Spleen (tissue), 11 donors: ENCODE measurements at regions not wholly inside any gene's neighbourhood (a gene's known extent, or its start where the extent isn't known, plus 50 kb on each side); places are given as distances from the start of the nearest gene placed in this dataset.

Experiments
- DNase-seq: peaks from one replicate; pipeline ENCODE4 v3.0.0-alpha.2; 2020
- H3K27ac ChIP-seq, 8 donors: fragments of 200-600 bp; sonication (generic) in 7 of 8; 1 replicate in 4 of 8; 2 replicates in 4 of 8; pipeline versions ENCODE4 v1.5.0 to v1.8.0; 2016 to 2021; ENCODE audit warnings: inconsistent platforms in 4 of 8, mild to moderate bottlenecking in 4 of 8, moderate library complexity in 1 of 8
- H3K27me3 ChIP-seq, 7 donors: fragments of 200-600 bp; sonication (generic) in 6 of 7; replicated peaks in 1 of 7; 1 replicate in 4 of 7; 2 replicates in 3 of 7; pipeline versions ENCODE4 v1.5.0 to v1.8.0; 2016 to 2021; ENCODE audit warnings: inconsistent platforms in 3 of 7, mild to moderate bottlenecking in 1 of 7
- H3K36me3 ChIP-seq, 6 donors: fragments of 200-600 bp; sonication (generic) in 5 of 6; 1 replicate in 4 of 6; 2 replicates in 2 of 6; pipeline versions ENCODE4 v1.5.0 to v1.8.0; 2016 to 2021; ENCODE audit warnings: inconsistent platforms in 2 of 6
- H3K4me1 ChIP-seq, 6 donors: fragments of 200-600 bp; sonication (generic) in 5 of 6; 1 replicate in 3 of 6; 2 replicates in 3 of 6; pipeline versions ENCODE4 v1.5.0 to v1.8.0; 2016 to 2021; ENCODE audit warnings: inconsistent platforms in 3 of 6
- H3K4me3 ChIP-seq, 8 donors: fragments of 200-600 bp; sonication (generic) in 7 of 8; 1 replicate in 4 of 8; 2 replicates in 4 of 8; pipeline versions ENCODE4 v1.5.0 to v1.8.0; 2016 to 2021; ENCODE audit warnings: inconsistent platforms in 4 of 8, mild to moderate bottlenecking in 4 of 8, moderate library complexity in 2 of 8
- H3K9me3 ChIP-seq, 8 donors: fragments of 200-600 bp; sonication (generic) in 7 of 8; 1 replicate in 4 of 8; 2 replicates in 4 of 8; pipeline versions ENCODE4 v1.5.0 to v1.8.0; 2016 to 2021; ENCODE audit warnings: inconsistent platforms in 4 of 8
- POLR2A ChIP-seq, 3 donors: fragments of 450-650 bp; IDR thresholded peaks; one replicate each; pipeline ENCODE4 v1.5.1; 2017; ENCODE audit warnings: antibody characterized with exemption in 3 of 3, mild to moderate bottlenecking in 1 of 3
- POLR2AphosphoS5 ChIP-seq, 3 donors: sonication (generic); formaldehyde crosslinking; IDR thresholded peaks; one replicate each; pipeline ENCODE4 v1.5.1; 2017; ENCODE audit warnings: antibody characterized with exemption in 3 of 3
- WGBS, 5 donors: extraction: QIAGEN DNeasy Blood & Tissue Kit in 3 of 5; methylation state at CpG; one replicate each; pipeline versions ENCODE4 v1.1.5 to v1.1.7; 2013 to 2018; 5-methylcytosine and 5-hydroxymethylcytosine counted together
- intact Hi-C: fragments of 100-400 bp; cut with DNase I; formaldehyde crosslinking; loops from one replicate; pipeline ENCODE4 v1.15.0; 2023; ENCODE audit warnings: low total_unique reads
- TF ChIP-seq, protein P1 (sequence below), 11 experiments: fragments of 200-600 bp in 7 of 11; fragments of 450-650 bp in 4 of 11; sonication (generic) in 4 of 11; IDR thresholded peaks in 8 of 11; conservative IDR thresholded peaks in 3 of 11; 1 replicate in 7 of 11; 2 replicates in 4 of 11; pipeline versions ENCODE4 v1.4.0 to v1.8.0; 2016 to 2021; ENCODE audit warnings: antibody characterized with exemption in 11 of 11, inconsistent platforms in 4 of 11, mild to moderate bottlenecking in 1 of 11
- donor health status: healthy with polysubstance abuse.
- donor health status: DM: no; HTN: no; CAD: no; lungs with moderate emphysema.
- donor health status: DM: no; HTN: no; CAD: no.
- donor health status: Bipolar disorder and iron deficiency.
- donor health status: healthy.
- donor health status: DM: no; HTN: no; CAD: no.
- donor health status: DM: yes; HTN: yes; CAD: no.

GRCh38 chr7:32677593-32677992, 182.3 kb downstream of the AVL9 start:
- H3K27ac ChIP-seq, result no peak overlapping the region

DNA sequence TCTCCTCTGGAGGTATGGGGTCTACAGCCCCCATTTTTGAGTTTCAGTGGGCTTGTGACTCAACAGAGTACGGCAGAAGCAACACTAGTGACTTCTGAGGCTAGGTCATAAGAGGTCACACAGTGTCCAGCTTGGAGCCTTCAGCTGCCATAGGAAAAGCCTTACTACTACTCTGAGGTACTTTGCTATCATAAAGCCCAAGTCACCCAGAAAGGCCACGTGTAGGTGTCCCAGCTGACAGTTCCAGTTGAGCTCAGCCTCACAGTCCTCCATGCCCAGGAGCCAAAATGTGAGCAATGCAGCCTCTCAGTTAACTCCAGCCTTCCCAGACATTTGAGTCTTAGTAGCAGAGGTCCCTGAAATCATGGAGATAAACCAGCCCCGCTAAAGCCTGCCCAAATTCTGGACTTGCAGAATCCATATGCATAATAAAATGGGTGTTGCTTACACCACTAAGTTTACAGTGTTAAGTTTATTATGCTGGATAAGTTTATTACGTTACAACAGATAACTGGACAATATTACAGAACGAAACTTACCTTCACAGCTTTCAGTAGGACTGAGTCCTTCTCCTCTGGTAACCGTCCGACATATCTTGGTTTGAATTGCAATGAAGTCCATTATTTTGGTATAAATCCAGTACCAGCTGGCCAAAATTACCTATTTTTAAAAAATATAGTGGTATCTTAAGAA, 181.1 kb downstream of the AVL9 start:
- Histone ChIP-seq H3K4me1 (no peaks in the 10 kb centered on the region), H3K9me3 (no peaks in the 10 kb centered on the region), H3K27me3 (no peaks in the 10 kb centered on the region), H3K27ac (no peak overlapping the region), H3K4me3 (no peak overlapping the region), H3K36me3 (peaks cover 0 to 8% (median 0%) of the 10 kb centered on the region in 6 donors)
- DNase-seq, result no peak
- TF ChIP-seq POLR2AphosphoS5 (IDR thresholded peaks at IDR 0.05) (no peak), POLR2A (IDR thresholded peaks at IDR 0.05) (no peak)
- TF ChIP-seq, protein P1, sequence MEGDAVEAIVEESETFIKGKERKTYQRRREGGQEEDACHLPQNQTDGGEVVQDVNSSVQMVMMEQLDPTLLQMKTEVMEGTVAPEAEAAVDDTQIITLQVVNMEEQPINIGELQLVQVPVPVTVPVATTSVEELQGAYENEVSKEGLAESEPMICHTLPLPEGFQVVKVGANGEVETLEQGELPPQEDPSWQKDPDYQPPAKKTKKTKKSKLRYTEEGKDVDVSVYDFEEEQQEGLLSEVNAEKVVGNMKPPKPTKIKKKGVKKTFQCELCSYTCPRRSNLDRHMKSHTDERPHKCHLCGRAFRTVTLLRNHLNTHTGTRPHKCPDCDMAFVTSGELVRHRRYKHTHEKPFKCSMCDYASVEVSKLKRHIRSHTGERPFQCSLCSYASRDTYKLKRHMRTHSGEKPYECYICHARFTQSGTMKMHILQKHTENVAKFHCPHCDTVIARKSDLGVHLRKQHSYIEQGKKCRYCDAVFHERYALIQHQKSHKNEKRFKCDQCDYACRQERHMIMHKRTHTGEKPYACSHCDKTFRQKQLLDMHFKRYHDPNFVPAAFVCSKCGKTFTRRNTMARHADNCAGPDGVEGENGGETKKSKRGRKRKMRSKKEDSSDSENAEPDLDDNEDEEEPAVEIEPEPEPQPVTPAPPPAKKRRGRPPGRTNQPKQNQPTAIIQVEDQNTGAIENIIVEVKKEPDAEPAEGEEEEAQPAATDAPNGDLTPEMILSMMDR (IDR thresholded peaks at IDR 0.05 in 8 of 11, conservative IDR thresholded peaks at IDR 0.05 in 3 of 11), result no peak
- intact Hi-C loops, result no loop called here
- WGBS, 5 donors, result 90 to 95% (median 94%) methylated on average over 7 of the region's 7 CpGs

More at GRCh38 chr7:32677593-32677992, 182.3 kb downstream of the AVL9 start:
- 67 to 93% (median 82%) methylated on average over 2 of the region's 2 CpGs for WGBS, 5 donors
- DNase-seq, result no peak
- no peaks in the 10 kb centered on the region for H3K9me3 ChIP-seq
- TF ChIP-seq, protein P1 (IDR thresholded peaks at IDR 0.05 in 8 of 11, conservative IDR thresholded peaks at IDR 0.05 in 3 of 11), result no peak
- no peak for TF ChIP-seq POLR2A (IDR thresholded peaks at IDR 0.05)
- no peak for TF ChIP-seq POLR2AphosphoS5 (IDR thresholded peaks at IDR 0.05)
- no peaks in the 10 kb centered on the region for H3K27me3 ChIP-seq
- H3K4me1 ChIP-seq, result no peaks in the 10 kb centered on the region
- no peak overlapping the region for H3K4me3 ChIP-seq
- intact Hi-C loops, result no loop called here
- peaks cover 0 to 8% (median 0%) of the 10 kb centered on the region in 6 donors for H3K36me3 ChIP-seq

GRCh38 chr7:32673275-32673983, 178.1 kb downstream of the AVL9 start:
- TF ChIP-seq, protein P1 (IDR thresholded peaks at IDR 0.05 in 8 of 11, conservative IDR thresholded peaks at IDR 0.05 in 3 of 11), result no peak
- no peak for TF ChIP-seq POLR2AphosphoS5 (IDR thresholded peaks at IDR 0.05)
- no peak for TF ChIP-seq POLR2A (IDR thresholded peaks at IDR 0.05)
- Histone ChIP-seq H3K4me3 (no peak overlapping the region), H3K9me3 (peaks cover 0 to 3% (median 0%) of the 10 kb centered on the region in 8 donors), H3K36me3 (peaks cover 0 to 8% (median 0%) of the 10 kb centered on the region in 6 donors), H3K27me3 (no peaks in the 10 kb centered on the region), H3K4me1 (no peaks in the 10 kb centered on the region), H3K27ac (no peak overlapping the region)
- no peak for DNase-seq
- WGBS, 5 donors, result 85 to 95% (median 91%) methylated on average over 2 of the region's 2 CpGs
- intact Hi-C loops, result no loop called here
